H1 (cell line): ENCODE measurements at regions not wholly inside any gene's neighbourhood (a gene's known extent, or its start where the extent isn't known, plus 50 kb on each side); places are given as distances from the start of the nearest gene placed in this dataset.

Experiments
- ATF3 ChIP-seq: IDR thresholded peaks from 2 replicates; pipeline ENCODE4 v1.6.1; 2011; ENCODE audit warnings: low read depth, mild to moderate bottlenecking, low read length; ENCODE audit not compliant: insufficient read depth
- BCL11A ChIP-seq, 2 experiments: IDR thresholded peaks; one replicate each; pipeline ENCODE4 v1.6.1; 2011; ENCODE audit warnings: low read depth in 2 of 2, low read length in 2 of 2, mild to moderate bottlenecking in 2 of 2
- CHD7 ChIP-seq: fragments of 300-600 bp; sonication (generic); IDR thresholded peaks from 2 replicates; pipeline ENCODE4 v1.7.1; 2012; ENCODE audit warnings: low read length, moderate library complexity, mild to moderate bottlenecking, inconsistent platforms; ENCODE audit not compliant: insufficient replicate concordance
- JUND ChIP-seq: IDR thresholded peaks from 2 replicates; pipeline ENCODE4 v1.6.1; 2011; ENCODE audit warnings: mild to moderate bottlenecking, improper control_type of control experiment, low read length
- KDM1A ChIP-seq: fragments of 200-600, 300-600 bp; sonication (generic); IDR thresholded peaks from 2 replicates; pipeline ENCODE4 v1.7.1; 2016; ENCODE audit warnings: mild to moderate bottlenecking, low read length, borderline replicate concordance
- KDM5A ChIP-seq: fragments of 200-600 bp; IDR thresholded peaks from 2 replicates; pipeline ENCODE4 v1.7.1; 2012; ENCODE audit warnings: mild to moderate bottlenecking, low read length, inconsistent platforms, mixed read lengths
- RBBP5 ChIP-seq: IDR thresholded peaks from 2 replicates; pipeline ENCODE4 v1.7.1; 2012; ENCODE audit warnings: low read depth, mild to moderate bottlenecking, inconsistent platforms, low read length, moderate library complexity, borderline replicate concordance
- RFX5 ChIP-seq: IDR thresholded peaks from 2 replicates; pipeline ENCODE4 v1.6.1; 2011; ENCODE audit warnings: low read depth, low read length, improper control_type of control experiment, borderline replicate concordance
- RXRA ChIP-seq: IDR thresholded peaks from 2 replicates; pipeline ENCODE4 v1.6.1; 2011; ENCODE audit warnings: low read depth, mild to moderate bottlenecking, low read length, moderate library complexity; ENCODE audit not compliant: insufficient read depth
- SIN3A ChIP-seq, 2 experiments: IDR thresholded peaks in 1 of 2; conservative IDR thresholded peaks in 1 of 2; 2 replicates each; pipeline ENCODE4 v1.6.1; 2011 to 2012; ENCODE audit warnings: low read length in 2 of 2, improper control_type of control experiment in 1 of 2, low read depth in 1 of 2, mild to moderate bottlenecking in 1 of 2
- SIX5 ChIP-seq: IDR thresholded peaks from 2 replicates; pipeline ENCODE4 v1.6.1; 2011; ENCODE audit warnings: mild to moderate bottlenecking, low read depth, low read length
- SP1 ChIP-seq: IDR thresholded peaks from 2 replicates; pipeline ENCODE4 v1.6.1; 2011; ENCODE audit warnings: low read depth, low read length

- TF ChIP-seq CHD7, result no peak
- TF ChIP-seq KDM1A, result no peak
- TF ChIP-seq BCL11A (IDR thresholded peaks at IDR 0.05; ENCODE audit: low read depth in 2 of 2, low read length in 2 of 2), result no peak
- TF ChIP-seq RFX5, result no peak
- no peak for TF ChIP-seq SP1
- TF ChIP-seq JUND, result no peak
- TF ChIP-seq SIN3A (conservative IDR thresholded peaks at IDR 0.05 in 1 of 2, IDR thresholded peaks at IDR 0.05 in 1 of 2; ENCODE audit: low read depth in 1 of 2, low read length in 2 of 2), result no peak
- TF ChIP-seq ATF3, result no peak
- no peak for TF ChIP-seq RXRA
- TF ChIP-seq RBBP5, result no peak
- TF ChIP-seq SIX5, result no peak
- no peak for TF ChIP-seq KDM5A
Observed at GRCh38 chr3:187801152-187801551, 55.9 kb upstream of the BCL6 start (continued).
